ENCODE measurements at regions not wholly inside any gene's neighbourhood (a gene's known extent, or its start where the extent isn't known, plus 50 kb on each side); places are given as distances from the start of the nearest gene placed in this dataset.

DNA sequence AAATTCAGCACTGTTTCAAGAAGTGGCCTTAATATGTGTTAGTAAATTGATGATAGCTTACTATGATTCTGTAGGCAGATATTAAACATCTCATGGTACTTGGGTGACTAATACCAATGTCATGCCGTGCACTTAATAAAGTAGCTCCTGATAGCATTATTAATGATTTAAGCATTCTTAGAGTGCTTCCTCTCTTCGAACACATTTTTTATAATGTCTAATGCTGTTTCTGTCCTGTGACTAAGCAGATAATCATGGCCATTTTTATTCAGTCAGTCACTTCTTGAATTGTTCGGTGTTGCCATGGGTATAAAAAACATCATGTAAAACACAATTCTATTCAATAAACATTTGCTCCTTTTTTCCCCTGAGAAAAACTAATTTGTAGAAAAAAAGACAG, 804.6 kb upstream of the ADGRL4 start:
- TF ChIP-seq YY1 (IDR thresholded peaks at IDR 0.05; ENCODE audit: insufficient read depth, insufficient read length) (no peak), SUZ12 (IDR thresholded peaks at IDR 0.05; ENCODE audit: extremely low read depth, insufficient read depth, insufficient read length) (no peak)
